Loucy (cell line): ENCODE measurements at regions not wholly inside any gene's neighbourhood (a gene's known extent, or its start where the extent isn't known, plus 50 kb on each side); places are given as distances from the start of the nearest gene placed in this dataset.

Source experiments
- H2AFZ ChIP-seq: fragments of 200-600 bp; sonication (generic); 2 replicates; pipeline ENCODE4 v1.6.0; 2016; ENCODE audit warnings: antibody characterized with exemption, mild to moderate bottlenecking, low read length, moderate library complexity
- H3F3A ChIP-seq: fragments of 200-600 bp; 2 replicates; pipeline ENCODE4 v1.6.0; 2016; ENCODE audit warnings: antibody characterized with exemption, low read depth, mild to moderate bottlenecking
- H3K27me3 ChIP-seq: fragments of 200-600 bp; sonication (generic); 2 replicates; pipeline ENCODE4 v1.6.1; 2014; ENCODE audit warnings: low read length, mild to moderate bottlenecking; ENCODE audit not compliant: insufficient read depth, poor library complexity, severe bottlenecking
- H3K36me3 ChIP-seq: fragments of 200-600 bp; sonication (generic); 2 replicates; pipeline ENCODE4 v1.6.1; 2016; ENCODE audit warnings: low read length; ENCODE audit not compliant: insufficient read depth
- H3K4me1 ChIP-seq: fragments of 200-600 bp; sonication (generic); 2 replicates; pipeline ENCODE4 v1.5.1; 2014; ENCODE audit warnings: low read length, mild to moderate bottlenecking; ENCODE audit not compliant: insufficient read depth, poor library complexity, severe bottlenecking
- H3K4me2 ChIP-seq: fragments of 200-600 bp; sonication (generic); 2 replicates; pipeline ENCODE4 v1.6.0; 2014; ENCODE audit warnings: antibody characterized with exemption, low read length, low read depth, mild to moderate bottlenecking; ENCODE audit not compliant: poor library complexity, severe bottlenecking
- H3K4me3 ChIP-seq: fragments of 200-600 bp; sonication (generic); 2 replicates; pipeline ENCODE4 v1.5.1; 2014; ENCODE audit warnings: low read length, mild to moderate bottlenecking, mixed read lengths; ENCODE audit not compliant: poor library complexity, severe bottlenecking
- H3K79me2 ChIP-seq: fragments of 200-600 bp; sonication (generic); 2 replicates; pipeline ENCODE4 v1.6.1; 2014; ENCODE audit warnings: low read length; ENCODE audit not compliant: insufficient read depth
- H3K9ac ChIP-seq: fragments of 200-600 bp; sonication (generic); 2 replicates; pipeline ENCODE4 v1.6.0; 2014; ENCODE audit warnings: mild to moderate bottlenecking, low read depth, low read length, moderate library complexity; ENCODE audit not compliant: poor library complexity, severe bottlenecking
- H3K9me2 ChIP-seq: fragments of 200-600 bp; sonication (generic); replicated peaks from 2 replicates; pipeline ENCODE4 v1.6.1; 2016; ENCODE audit warnings: low read depth, low read length, mixed read lengths
- H3K9me3 ChIP-seq: fragments of 200-600 bp; sonication (generic); 2 replicates; pipeline ENCODE4 v1.6.1; 2014; ENCODE audit warnings: mild to moderate bottlenecking, antibody characterized with exemption, low read length, low read depth; ENCODE audit not compliant: insufficient read depth
- H4K20me1 ChIP-seq: fragments of 200-600 bp; sonication (generic); 2 replicates; pipeline ENCODE4 v1.6.0; 2014; ENCODE audit warnings: antibody characterized with exemption, low read length, mild to moderate bottlenecking; ENCODE audit not compliant: insufficient read depth, poor library complexity, severe bottlenecking
- EZH2phosphoT487 ChIP-seq: fragments of 200-600 bp; IDR thresholded peaks from 2 replicates; pipeline ENCODE4 v1.6.1; 2018; ENCODE audit warnings: antibody characterized with exemption, mild to moderate bottlenecking, moderate library complexity, borderline replicate concordance
- TF ChIP-seq, protein P1 (sequence below): fragments of 200-600 bp; sonication (generic); conservative IDR thresholded peaks from 2 replicates; pipeline ENCODE4 v1.5.1; 2014; ENCODE audit warnings: mild to moderate bottlenecking, antibody characterized with exemption, low read length

GRCh38 chr18:26709897-26710296 lies 155.6 kb downstream of the AQP4 start:
- Histone ChIP-seq H2AFZ (no peak overlapping the region), H3K4me3 (peak overlapping the region; percentile 63), H3K36me3 (no peaks in the 10 kb centered on the region), H4K20me1 (no peaks in the 10 kb centered on the region), H3K4me2 (peak overlapping the region; percentile 76), H3K9me3 (no peaks in the 10 kb centered on the region), H3K9me2 (no peaks in the 10 kb centered on the region), H3F3A (peaks cover 14% of the 10 kb centered on the region; the same call in 1 of the 2 replicates), H3K79me2 (no peaks in the 10 kb centered on the region), H3K27me3 (no peaks in the 10 kb centered on the region), H3K4me1 (peaks cover 78% of the 10 kb centered on the region), H3K9ac (peak overlapping the region; percentile 66)
- TF ChIP-seq, protein P1, sequence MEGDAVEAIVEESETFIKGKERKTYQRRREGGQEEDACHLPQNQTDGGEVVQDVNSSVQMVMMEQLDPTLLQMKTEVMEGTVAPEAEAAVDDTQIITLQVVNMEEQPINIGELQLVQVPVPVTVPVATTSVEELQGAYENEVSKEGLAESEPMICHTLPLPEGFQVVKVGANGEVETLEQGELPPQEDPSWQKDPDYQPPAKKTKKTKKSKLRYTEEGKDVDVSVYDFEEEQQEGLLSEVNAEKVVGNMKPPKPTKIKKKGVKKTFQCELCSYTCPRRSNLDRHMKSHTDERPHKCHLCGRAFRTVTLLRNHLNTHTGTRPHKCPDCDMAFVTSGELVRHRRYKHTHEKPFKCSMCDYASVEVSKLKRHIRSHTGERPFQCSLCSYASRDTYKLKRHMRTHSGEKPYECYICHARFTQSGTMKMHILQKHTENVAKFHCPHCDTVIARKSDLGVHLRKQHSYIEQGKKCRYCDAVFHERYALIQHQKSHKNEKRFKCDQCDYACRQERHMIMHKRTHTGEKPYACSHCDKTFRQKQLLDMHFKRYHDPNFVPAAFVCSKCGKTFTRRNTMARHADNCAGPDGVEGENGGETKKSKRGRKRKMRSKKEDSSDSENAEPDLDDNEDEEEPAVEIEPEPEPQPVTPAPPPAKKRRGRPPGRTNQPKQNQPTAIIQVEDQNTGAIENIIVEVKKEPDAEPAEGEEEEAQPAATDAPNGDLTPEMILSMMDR, result no peak
- TF ChIP-seq EZH2phosphoT487, result no peak

DNA sequence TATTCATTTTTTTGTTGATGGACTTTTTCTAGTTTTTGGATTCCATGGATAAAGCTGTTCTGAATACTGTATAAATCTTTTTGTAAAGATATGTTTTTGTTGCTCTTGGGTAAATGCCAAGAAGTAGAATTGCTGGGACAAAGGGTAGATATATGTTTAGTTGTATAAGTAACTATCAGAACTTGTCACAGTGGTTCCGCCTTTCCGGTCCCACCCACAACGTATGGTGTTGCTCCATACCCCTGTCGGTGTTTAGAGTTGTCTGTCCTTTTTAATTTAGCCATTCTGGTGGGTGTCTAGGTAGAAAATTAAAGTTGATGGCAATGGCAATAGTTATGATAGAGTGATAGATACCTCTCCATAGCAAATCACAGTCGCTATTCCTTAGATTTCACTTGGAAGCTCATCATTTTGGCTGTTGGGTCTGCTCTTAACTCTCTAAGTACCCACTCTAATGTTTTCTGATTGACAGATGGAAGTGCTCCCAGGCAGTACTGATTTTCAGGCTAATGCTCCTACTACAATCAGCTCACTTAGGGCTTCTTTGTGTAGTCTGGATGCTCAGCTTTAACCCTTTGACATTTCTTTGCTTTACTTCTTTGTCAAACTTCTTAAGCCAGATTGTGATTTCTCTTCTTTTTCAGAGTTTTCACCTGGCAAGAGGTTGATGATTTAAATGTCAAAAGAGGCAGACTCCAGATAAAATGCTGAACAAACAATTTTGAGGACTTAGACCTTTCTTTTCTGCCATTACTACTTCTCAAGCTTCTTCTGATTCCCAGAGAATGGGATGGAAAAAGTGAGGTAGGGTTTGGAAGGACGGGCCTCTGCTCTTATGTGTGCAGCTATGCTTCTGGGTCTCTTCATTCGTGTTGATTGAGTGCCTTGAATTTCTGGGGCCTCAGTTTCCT lies 156.4 kb downstream of the AQP4 start:
- peaks cover 77% of the 10 kb centered on the region for H3K4me1 ChIP-seq
- H2AFZ ChIP-seq, result no peak overlapping the region
- peak overlapping the region; percentile 76 for H3K4me2 ChIP-seq
- H3F3A ChIP-seq, result peaks cover 14% of the 10 kb centered on the region; the same call in 1 of the 2 replicates
- no peaks in the 10 kb centered on the region for H3K79me2 ChIP-seq
- no peaks in the 10 kb centered on the region for H3K9me3 ChIP-seq
- no peaks in the 10 kb centered on the region for H3K36me3 ChIP-seq
- H4K20me1 ChIP-seq, result no peaks in the 10 kb centered on the region
- peak overlapping the region; percentile 63 for H3K4me3 ChIP-seq
- no peaks in the 10 kb centered on the region for H3K27me3 ChIP-seq
- no peaks in the 10 kb centered on the region for H3K9me2 ChIP-seq
- TF ChIP-seq EZH2phosphoT487, result no peak
- TF ChIP-seq, protein P1, result no peak
- H3K9ac ChIP-seq, result peak overlapping the region; percentile 66

- Histone ChIP-seq H4K20me1 (no peaks in the 10 kb centered on the region), H3K4me2 (no peak overlapping the region), H3K27me3 (no peaks in the 10 kb centered on the region), H3K36me3 (no peaks in the 10 kb centered on the region), H3K9me3 (no peaks in the 10 kb centered on the region), H3K79me2 (peaks cover 8% of the 10 kb centered on the region), H3K9ac (no peak overlapping the region), H2AFZ (no peak overlapping the region), H3K4me1 (peaks cover 69% of the 10 kb centered on the region), H3K9me2 (no peaks in the 10 kb centered on the region), H3K4me3 (no peak overlapping the region), H3F3A (peaks cover 14% of the 10 kb centered on the region; the same call in 1 of the 2 replicates)
- no peak for TF ChIP-seq EZH2phosphoT487
- TF ChIP-seq, protein P1, result no peak
These were observed 158.6 kb downstream of the AQP4 start for GRCh38 chr18:26706911-26707351.
